ENCODE measurements at regions not wholly inside any gene's neighbourhood (a gene's known extent, or its start where the extent isn't known, plus 50 kb on each side); places are given as distances from the start of the nearest gene placed in this dataset.

DNA sequence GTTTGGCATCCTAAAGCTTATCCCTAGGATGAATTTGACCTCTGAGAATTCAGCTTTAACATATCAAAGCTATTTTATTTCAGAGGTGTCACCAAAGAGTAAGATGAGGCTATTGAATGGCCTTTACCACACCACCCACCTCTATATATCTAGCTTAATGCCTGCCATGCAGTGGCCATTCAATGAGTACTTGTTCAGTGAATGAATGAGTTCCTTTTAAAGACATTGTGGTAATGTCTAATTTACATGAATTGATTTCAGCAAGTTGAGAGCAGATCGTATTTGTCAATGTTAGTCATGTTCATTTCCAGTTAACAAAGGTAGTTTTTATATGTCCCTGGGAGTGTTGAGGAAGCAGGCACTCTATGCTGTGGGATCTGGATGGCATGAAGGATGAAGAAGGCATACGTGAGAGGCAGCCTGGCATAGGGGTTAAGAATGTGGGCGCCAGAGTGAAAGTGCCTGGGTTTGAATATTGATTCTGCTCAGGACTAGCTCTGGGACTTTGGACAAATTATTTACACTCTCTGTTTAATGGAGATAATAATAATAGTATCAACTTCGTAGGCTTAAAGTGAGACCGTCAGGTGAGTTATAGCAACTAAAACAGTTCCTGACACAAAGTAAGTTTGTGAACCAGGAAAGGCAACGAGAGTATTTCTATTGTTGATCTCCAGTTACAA lies 434.1 kb upstream of the CHST9 start:
- no peak for DNase-seq

DNA sequence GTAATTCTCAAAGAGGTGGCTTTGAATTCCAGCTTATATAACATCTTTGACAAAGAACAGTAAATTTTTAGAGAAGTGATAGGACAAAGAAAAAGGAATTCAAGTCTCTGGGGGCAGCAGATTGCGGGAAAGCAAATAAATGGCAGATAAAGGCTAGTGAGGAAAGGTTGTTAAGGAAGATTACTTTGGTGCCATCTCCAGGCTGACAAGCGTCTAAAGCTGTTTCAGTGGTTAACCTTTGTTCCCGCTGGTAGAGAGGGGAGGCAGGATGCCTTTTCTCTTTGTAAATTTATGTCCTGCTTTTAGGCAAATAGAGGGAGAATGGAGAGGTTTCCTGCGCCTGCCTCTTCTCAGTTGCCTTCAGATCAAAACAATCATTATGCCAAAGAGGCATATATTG lies 431.2 kb upstream of the CHST9 start:
- DNase-seq = no peak

DNA sequence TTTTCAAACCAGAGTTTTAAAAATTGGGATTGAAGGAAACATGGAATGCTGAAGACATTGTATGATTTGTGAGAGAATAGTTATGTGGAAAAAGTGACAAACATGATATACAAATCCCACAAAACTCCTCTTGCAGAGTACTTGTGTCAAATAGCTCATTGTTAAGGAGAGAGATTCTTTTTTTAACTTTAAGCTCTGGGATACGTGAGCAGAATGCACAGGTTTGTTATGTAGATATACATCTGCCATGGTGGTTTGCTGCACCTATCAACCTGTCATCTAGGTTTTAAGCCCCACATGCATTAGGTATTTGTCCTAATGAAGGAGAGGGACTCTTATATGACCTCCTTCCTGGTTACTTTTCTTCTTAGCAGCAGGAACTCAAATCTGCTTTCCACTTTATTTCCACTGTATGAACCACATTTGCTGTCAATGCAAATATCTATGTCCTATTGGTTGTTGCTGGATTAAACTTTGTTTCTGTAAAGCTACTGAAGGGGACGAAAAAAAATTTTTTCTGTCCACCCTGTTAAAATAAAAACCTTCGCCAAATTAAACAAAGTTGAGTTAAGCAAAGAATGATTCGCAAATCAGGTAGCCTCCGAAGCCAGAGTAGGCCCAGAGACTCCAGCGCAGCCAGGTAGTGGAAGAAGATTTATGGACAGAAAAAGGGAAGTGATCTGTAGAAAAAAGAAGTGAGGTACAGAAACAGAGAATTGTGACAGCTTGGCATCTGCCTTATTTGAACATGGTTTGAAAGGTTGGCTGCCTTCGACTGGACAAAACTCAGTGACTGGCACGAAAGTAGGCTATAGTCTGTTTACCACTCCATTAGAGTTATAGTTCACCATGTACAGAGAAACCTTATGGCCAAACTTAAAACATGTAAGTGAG lies 430.1 kb upstream of the CHST9 start:
- DNase-seq = no peak

DNA sequence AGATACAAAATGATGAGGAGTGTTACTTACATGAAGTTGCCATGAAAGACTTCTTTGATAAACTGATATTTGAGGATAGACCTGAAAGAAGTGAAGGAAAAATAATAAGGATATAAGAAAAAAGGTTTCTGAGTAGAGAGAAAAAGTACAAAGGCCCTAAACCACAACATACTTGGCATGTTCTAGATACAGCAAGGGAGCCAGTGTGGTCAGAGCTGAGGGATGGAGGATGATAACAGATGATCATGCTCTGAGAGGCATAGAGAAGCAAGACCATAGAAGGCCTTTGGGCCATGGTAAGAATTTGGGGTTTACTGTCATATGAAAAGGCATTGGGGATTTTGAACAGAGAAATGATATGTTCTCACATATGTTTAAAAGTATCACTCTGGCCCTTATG lies 424.1 kb upstream of the CHST9 start:
- DNase-seq = no peak

DNA sequence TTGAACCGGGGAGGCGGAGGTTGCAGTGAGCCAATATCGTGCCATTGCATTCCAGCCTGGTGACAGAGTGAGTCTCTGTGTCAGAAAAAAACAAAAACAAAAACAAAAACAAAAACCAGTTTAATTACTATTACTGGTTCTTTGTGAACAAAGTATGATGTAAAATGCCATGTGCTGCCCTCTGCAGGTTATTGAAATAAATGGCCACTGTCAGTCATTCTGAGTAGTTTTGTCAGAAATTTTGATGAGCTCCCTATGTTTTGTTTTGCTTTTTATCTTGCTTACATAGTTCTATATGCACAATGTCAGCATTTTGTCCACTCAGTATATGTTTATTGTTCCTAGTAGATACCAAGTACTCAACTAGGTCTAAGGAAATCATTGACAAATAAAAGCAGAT lies 423.6 kb upstream of the CHST9 start:
- DNase-seq = peak; percentile 19

DNA sequence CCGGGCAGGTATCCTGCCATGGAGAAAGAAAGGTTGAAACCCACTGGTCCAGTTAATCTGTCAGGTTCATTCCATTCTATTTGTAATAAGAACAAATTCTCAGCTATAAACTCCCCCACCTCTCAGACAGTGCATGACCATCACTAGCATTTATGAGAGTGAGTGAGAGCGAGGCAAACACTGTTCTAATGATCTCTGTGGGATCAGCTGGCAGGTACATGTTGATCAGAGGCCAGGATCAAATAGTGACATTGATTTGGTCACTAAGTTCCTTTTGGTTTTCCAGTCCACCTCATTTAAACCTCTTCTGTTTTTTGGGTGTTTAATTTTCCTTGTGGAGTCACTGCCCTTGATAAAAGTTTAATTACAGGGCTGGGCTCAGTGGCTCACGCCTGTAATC lies 423.1 kb upstream of the CHST9 start:
- DNase-seq = no peak

DNA sequence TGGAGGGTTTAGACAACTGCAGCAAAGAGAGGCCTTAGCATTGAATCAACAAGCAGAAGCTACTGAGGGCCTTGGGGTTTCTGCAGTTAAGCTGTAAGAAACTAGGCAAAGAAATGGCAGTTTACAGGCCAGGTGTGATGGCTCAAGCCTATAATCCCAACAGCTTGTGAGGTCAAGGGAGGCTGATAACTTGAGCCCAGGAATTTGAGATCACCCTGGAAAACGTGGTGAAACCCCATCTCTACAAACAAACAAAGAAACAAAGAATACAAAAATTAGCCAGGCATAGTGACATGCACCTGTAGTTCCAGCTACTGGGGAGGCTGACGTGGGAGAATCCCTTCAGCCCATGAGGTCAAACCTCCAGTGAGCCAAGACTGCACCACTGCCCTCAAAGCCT lies 421.6 kb upstream of the CHST9 start:
- DNase-seq = no peak

DNA sequence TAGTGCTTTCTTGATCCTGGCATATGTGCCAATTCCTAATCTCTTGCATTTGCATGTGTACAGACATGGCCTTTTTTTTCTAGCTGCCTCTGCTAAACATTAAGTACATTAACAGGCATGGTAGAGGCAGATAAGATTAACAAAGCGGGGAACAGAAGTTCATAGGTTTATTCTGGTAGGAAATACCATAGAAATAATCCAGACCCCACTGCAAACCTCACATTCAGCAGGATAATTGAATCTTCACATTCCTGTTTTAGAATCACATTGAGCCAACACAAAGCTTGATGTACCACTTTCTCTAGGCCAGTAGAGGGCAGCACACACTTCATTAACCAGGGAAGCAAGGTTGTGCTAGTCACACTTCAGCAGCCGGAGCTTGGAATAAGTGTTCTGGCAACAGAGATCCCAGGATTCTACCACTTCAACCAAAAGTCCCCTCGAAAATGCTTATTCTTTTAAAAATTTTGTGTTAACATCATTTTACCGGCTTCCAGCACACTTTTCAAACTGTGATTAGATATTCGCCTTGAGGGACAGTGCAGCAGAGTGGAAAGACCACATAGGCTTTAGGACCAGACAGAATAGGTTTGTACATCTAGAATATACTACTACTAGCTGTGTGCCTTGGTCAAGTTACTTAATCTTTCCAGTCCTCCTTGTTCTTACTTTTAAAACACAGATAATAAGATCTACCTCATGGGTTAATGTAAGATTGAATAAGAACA lies 420.2 kb upstream of the CHST9 start:
- DNase-seq = peak; percentile 88

DNA sequence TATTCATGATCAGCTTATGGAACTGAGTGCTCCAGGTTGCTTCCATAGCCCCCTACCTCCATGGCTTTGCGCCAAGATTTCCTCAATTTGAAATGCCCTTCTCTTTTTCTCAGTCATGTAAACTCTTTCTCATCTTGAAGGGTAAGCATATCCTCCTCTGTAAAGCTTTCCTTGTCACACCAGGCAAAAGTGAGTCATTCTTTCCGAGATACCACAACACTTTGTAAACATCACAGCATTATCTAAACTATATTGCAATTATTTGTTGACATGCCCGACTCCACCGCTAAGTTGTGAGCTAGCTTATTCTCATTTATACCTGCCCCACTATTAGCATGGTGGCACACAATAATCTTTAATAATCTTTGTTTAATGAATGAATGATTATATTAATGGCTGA lies 419.5 kb upstream of the CHST9 start:
- no peak for DNase-seq

DNA sequence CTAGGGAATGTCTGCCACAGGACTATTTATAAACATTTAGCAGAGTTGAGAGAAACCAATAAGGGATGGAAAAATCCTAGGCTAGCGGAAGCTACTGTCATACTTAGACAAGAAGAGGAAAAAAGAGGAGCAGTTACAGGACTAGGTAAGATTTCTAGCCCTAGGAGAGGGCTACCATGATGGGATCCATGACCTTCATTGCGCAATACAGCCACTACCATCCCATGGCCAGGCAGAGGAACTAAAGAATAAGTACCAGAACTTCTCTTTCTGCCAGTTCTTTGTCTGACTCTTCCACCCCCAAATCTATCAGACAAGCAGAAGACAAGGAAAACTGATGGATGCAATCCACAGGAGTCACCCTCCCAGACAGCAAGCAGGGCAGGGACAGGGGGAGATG lies 417.0 kb upstream of the CHST9 start:
- DNase-seq = no peak

DNA sequence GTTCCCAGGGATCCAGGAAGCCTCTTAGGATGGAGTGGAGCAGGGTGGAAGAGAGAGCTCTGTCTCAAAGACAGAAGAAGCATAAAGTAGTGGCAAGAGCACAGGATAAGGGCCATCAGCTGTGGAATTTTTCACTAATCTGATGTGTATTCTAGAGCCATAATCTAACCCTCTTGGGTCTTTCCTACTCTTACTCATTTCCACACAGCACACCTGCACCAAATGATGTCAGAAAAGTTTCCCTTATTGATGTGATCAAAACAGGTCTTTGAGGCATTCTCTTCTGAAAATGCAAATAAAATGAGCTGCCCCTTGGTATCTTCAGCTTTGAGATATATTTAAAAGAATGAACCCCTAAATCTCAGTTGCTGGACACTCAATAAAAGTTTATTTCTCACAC lies 415.1 kb upstream of the CHST9 start:
- no peak for DNase-seq

DNA sequence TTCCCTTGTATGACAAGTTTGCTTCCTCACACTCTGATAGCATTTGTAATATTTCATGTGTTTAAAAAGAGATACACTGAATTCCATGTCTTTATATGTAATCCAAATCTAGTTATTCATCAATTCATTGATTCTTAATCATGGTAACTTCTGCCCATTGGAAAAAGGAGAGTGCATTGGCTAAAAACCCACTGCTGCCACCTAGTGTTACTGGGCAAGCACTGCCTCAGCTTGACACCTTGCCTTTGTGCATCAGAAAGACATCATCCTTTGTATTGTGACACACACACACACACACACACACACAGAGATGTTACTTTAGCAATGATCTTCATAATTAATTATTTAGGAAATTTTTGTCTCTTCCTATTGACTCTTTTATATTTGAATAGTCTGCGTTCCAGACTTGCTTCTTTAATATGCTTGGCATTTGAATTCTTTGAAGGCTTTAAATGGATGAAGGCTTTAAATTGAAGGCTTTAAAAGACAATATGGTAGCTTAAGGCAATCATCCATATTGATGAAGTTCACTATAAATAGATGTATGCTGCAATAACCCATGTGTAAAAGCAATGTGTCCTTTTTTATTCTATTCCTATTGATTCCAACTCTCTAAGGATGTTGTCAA lies 414.2 kb upstream of the CHST9 start:
- peak; percentile 59 for DNase-seq

DNA sequence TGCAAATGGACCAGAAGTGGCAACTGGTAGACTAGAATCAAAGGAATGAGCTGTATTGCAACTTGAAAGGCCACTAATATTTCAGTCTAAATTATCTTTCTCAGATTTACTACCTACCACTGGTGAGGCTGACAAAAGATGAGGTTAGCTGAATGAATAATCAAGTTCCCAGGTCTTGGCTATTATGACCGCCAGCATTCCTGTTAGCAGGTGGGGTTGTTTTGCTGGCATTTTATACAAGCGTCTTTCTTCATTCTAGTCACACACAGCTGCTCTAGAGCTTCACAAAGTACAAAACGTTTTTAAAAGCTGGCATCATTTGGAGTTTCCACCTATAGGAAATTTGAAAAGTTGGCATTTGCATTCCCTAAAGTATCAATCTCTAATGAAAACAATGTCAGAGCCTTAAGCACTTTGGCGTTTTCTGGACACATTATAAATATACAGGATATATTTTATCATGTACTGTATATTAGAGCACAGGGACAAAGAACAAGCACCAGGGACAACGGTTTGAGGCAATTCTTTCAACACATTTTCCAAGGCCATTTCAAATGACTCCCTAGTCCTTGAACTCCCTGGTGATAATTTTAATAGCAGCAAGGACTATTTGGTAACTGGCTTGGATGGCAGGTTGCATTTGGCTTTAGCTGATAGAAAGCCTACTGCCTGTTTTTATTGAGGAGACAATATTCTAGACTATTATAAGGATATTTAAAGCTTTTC lies 410.2 kb upstream of the CHST9 start:
- DNase-seq = no peak

DNA sequence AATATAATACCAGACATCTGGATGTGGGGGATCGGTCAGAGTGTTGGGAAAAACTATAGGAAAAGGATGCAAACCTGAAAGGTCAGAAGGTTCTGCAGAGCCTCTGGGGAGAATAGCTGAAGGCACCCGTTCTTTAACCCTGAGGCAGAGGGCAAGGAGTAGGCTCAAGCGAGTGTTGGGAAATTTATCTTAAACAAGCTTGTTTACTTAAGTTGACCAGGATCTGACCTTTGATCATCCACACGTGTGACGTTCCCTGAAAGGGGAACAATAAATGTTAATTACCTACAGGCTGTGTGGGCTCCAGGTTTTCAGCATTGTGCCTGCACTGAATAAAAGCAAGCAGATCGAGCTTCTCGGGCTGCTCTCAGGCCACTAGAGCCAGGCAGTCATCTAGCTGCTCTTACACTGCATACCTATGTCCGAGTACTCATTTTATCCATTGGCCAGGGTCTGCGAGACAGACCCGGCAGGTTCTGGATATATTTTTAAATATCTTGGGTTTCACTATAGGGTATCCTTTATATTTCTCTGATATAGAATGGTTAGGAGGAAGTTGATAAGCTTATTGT lies 400.6 kb upstream of the CHST9 start:
- DNase-seq = no peak

DNA sequence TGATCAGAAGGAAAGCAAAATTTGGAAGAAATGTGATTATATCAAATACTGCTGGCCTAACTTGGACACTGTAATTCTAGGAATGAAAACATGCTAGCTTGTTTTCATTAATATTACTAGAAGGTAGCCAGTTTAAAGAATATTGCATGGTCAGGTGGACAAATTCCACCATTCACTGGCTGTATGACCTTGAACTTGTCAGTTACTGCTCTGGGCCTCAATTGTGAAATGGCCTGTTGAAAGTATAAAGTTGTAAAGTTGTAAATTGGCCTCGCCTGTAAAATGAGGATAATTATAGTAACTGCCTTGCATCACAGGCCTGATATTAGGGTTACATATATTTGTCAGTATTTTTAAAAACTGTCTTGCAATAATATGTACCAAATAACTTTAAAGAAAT lies 398.4 kb upstream of the CHST9 start:
- no peak for DNase-seq

DNA sequence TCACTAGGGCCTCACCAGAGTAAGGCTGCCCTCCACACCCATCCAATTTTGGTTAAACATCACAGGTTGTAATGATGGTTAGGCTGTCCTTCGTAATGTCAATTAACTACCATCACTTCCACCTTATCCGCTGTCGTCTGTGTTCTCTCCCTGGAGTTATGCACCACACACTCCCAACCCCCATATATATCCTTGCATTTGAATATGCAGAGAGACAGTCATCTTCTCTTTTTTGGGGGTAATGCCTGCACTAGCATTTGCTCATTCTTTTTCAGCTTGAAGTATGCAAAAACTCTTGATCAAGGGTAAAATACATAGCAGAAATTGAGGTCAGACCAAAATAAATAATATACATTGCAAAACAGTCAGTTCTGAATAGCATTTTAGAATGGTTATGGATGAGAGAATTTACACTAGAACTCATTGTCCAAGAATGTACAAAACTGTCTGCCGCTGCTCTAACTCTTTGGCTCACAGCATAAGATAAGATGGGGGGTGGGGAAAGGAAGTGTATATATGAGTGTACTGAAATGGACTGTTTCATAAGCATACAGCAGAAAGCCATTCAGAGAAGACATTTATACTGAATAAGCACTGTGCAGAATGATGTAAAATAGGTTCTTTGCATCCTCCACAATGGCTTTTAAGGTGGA lies 397.8 kb upstream of the CHST9 start:
- DNase-seq = no peak

DNA sequence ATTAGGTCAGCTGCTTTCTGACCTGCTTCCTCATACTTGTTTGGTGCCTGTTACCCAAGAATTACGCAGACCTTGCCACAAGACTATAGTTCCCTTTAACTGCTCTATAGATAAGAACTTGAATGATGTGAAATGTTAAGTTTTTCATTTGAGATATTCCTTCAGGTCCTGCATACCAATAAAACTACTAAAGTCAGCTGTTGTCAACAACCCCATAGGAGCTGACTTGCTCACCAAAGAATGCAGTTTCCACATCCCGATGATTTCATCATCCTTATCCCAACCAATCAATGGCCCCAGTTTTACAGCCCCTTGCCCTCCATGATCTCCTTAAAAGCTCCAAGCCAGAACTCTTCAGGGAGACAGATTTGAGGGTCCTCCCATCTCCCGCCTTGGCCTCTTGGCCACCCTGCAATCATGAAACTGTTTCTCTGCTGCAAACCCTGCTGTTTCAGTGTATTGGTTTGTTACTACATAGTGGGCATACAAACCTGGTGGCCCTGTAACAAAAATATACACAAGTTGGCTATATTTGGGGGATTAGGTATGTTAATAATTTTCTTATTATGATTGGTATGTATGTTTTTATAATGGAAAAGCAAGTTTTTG lies 396.3 kb upstream of the CHST9 start:
- DNase-seq = no peak

DNA sequence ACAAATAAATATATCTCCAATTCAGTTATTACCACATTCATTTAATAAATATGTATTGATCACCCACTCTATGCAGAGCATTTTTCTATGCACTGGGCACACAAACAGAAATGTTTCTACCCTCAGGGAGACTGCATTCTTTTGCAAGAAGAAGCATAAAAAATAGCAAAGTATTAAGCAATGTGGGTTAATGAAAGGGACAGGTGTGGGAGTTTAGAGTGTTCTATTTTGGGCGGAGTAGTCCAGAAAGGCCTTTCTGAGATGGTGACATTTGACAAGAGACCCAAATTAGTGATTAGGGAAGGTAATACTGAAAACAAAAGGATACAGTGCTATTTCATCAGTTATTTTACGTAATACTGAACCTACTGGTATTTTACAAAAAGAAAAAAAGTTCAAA lies 394.3 kb upstream of the CHST9 start:
- DNase-seq = no peak

DNA sequence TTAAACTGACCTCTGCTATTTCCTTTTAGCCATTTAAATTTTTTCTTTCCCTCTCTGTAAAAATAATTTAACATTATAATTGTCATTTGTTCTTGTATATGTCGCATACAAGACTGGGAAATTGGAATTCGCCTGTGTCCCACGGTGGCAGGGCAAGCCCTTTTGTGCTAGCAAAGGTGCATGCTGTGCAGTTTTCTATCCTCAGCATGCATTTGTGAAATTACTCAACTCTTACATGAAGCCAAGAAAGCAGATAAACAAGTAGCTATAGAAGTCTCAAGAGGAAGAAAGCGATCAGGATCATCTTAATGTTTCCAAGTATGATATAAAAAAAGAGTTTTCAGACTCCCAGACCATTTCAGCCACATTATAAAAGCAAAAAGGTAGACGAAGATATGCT lies 392.6 kb upstream of the CHST9 start:
- DNase-seq = no peak

DNA sequence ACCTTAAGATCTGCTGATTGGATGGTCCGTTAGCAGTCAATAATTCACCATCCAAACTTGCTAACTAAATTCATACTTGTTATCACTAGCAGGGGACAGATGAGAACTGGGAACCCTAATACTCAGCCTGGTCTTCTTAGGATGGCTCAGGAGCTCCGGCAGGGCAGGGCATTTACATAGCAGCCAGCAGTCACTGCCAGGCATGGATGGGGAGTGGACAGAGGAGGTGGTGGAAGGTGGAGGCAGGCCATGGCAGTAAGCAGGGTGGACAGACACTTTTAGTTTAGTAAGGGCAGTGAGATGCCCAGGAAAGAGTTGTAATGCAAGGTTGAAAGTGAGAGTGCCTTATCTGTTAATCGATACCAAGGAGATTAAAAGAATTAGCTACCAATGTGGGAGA lies 392.2 kb upstream of the CHST9 start:
- DNase-seq = no peak

DNA sequence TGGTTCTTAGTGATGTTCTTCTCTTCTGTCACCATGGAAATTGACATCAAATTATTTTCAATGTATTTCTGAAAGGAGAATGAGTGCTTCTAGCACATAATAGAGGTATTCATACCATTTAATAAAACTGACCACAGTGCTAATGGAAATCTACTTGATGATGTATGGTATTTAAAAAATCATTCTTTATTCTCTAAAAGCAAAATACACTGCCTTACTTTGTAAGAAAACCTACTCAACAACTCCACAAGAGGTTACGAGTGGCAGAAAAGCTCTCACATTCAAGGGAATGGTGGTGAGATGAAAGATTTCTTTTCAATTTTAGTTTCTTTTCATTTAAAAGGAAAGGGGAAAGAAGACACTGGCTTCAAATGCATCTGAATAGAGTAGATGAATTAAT lies 382.3 kb upstream of the CHST9 start:
- DNase-seq = no peak
